ENCODE measurements at regions not wholly inside any gene's neighbourhood (a gene's known extent, or its start where the extent isn't known, plus 50 kb on each side); places are given as distances from the start of the nearest gene placed in this dataset.

GRCh38 chr5:148750614-148751013 lies 75.8 kb upstream of the ADRB2 start:
- TF ChIP-seq CTCF (IDR thresholded peaks at IDR 0.05): no peak
- no peak for TF ChIP-seq POLR2A (IDR thresholded peaks at IDR 0.05)
